H9 (cell line): ENCODE measurements at regions not wholly inside any gene's neighbourhood (a gene's known extent, or its start where the extent isn't known, plus 50 kb on each side); places are given as distances from the start of the nearest gene placed in this dataset.

Source experiments
- DNase-seq: peaks from one replicate; pipeline ENCODE4 v3.0.0-alpha.2; 2017
- H2AFZ ChIP-seq: one replicate; pipeline ENCODE4 v1.6.1; 2013; ENCODE audit warnings: mild to moderate bottlenecking, low read length, control low read depth, moderate library complexity
- H2AK5ac ChIP-seq: 2 replicates; pipeline ENCODE4 v1.6.1; 2013; ENCODE audit warnings: low read length, control low read depth, mixed read lengths; ENCODE audit not compliant: insufficient read length
- H2BK120ac ChIP-seq: one replicate; pipeline ENCODE4 v1.6.1; 2013; ENCODE audit warnings: low read depth, mild to moderate bottlenecking, low read length, control low read depth, inconsistent platforms; ENCODE audit not compliant: poor library complexity, severe bottlenecking
- H2BK12ac ChIP-seq: 2 replicates; pipeline ENCODE4 v1.6.1; 2013; ENCODE audit warnings: low read length, control low read depth, mixed read lengths, low read depth; ENCODE audit not compliant: insufficient read length
- H2BK15ac ChIP-seq: 2 replicates; pipeline ENCODE4 v1.6.1; 2013; ENCODE audit warnings: low read depth, low read length, control low read depth
- H2BK20ac ChIP-seq: one replicate; pipeline ENCODE4 v1.6.1; 2013; ENCODE audit warnings: low read depth, mild to moderate bottlenecking, low read length, control low read depth, inconsistent platforms; ENCODE audit not compliant: poor library complexity, severe bottlenecking
- H2BK5ac ChIP-seq: 2 replicates; pipeline ENCODE4 v1.6.1; 2013; ENCODE audit warnings: low read length, control low read depth, mixed read lengths; ENCODE audit not compliant: insufficient read length
- H3K14ac ChIP-seq: 2 replicates; pipeline ENCODE4 v1.6.1; 2013; ENCODE audit warnings: low read length, control low read depth; ENCODE audit not compliant: insufficient read depth
- H3K18ac ChIP-seq: 2 replicates; pipeline ENCODE4 v1.6.1; 2013; ENCODE audit warnings: low read depth, mild to moderate bottlenecking, mixed read lengths, low read length, control low read depth; ENCODE audit not compliant: insufficient read length
- H3K23ac ChIP-seq: 2 replicates; pipeline ENCODE4 v1.6.1; 2013; ENCODE audit warnings: low read length, control low read depth, mixed read lengths, low read depth; ENCODE audit not compliant: insufficient read length
- H3K23me2 ChIP-seq: 2 replicates; pipeline ENCODE4 v1.6.1; 2013; ENCODE audit warnings: low read depth, mild to moderate bottlenecking, mixed read lengths, low read length, control low read depth; ENCODE audit not compliant: insufficient read length, poor library complexity, severe bottlenecking
- H3K27ac ChIP-seq: 2 replicates; pipeline ENCODE4 v1.5.1; 2013; ENCODE audit warnings: low read length, control low read depth, mixed read lengths, low read depth; ENCODE audit not compliant: insufficient read length
- H3K27me3 ChIP-seq: 2 replicates; pipeline ENCODE4 v1.6.1; 2013; ENCODE audit warnings: low read length, control low read depth, inconsistent platforms; ENCODE audit not compliant: insufficient read depth
- H3K4ac ChIP-seq: 2 replicates; pipeline ENCODE4 v1.6.1; 2013; ENCODE audit warnings: low read depth, mild to moderate bottlenecking, control low read depth, inconsistent platforms, low read length, moderate library complexity
- H3K4me1 ChIP-seq: 2 replicates; pipeline ENCODE4 v1.6.1; 2013; ENCODE audit warnings: low read length, control low read depth, inconsistent platforms; ENCODE audit not compliant: insufficient read depth
- H3K4me2 ChIP-seq: 2 replicates; pipeline ENCODE4 v1.6.1; 2013; ENCODE audit warnings: low read length, control low read depth, mixed read lengths; ENCODE audit not compliant: insufficient read length, insufficient read depth
- H3K56ac ChIP-seq: 2 replicates; pipeline ENCODE4 v1.6.1; 2013; ENCODE audit warnings: low read depth, mild to moderate bottlenecking, mixed read lengths, low read length, control low read depth; ENCODE audit not compliant: insufficient read length
- H3K79me1 ChIP-seq: 2 replicates; pipeline ENCODE4 v1.6.1; 2013; ENCODE audit warnings: low read depth, mild to moderate bottlenecking, moderate library complexity, low read length, control low read depth, inconsistent platforms; ENCODE audit not compliant: insufficient read depth, poor library complexity, severe bottlenecking
- H3K79me2 ChIP-seq: 2 replicates; pipeline ENCODE4 v1.6.1; 2013; ENCODE audit warnings: low read length, control low read depth, inconsistent platforms; ENCODE audit not compliant: insufficient read depth
- H3K9ac ChIP-seq: 2 replicates; pipeline ENCODE4 v1.6.1; 2013; ENCODE audit warnings: low read length, control low read depth, mixed read lengths; ENCODE audit not compliant: insufficient read length; ENCODE audit errors: extremely low read depth
- H3K9me3 ChIP-seq: one replicate; pipeline ENCODE4 v1.6.1; 2013; ENCODE audit warnings: low read depth, low read length, inconsistent platforms; ENCODE audit not compliant: control insufficient read depth
- H3T11ph ChIP-seq: one replicate; pipeline ENCODE4 v1.6.1; 2013; ENCODE audit warnings: mild to moderate bottlenecking, low read length, control low read depth, inconsistent platforms
- H4K20me1 ChIP-seq: one replicate; pipeline ENCODE4 v1.6.1; 2013; ENCODE audit not compliant: control insufficient read depth, insufficient read length, insufficient read depth
- H4K5ac ChIP-seq: 2 replicates; pipeline ENCODE4 v1.6.1; 2013; ENCODE audit warnings: low read depth, mild to moderate bottlenecking, mixed read lengths, low read length, control low read depth; ENCODE audit not compliant: insufficient read length
- H4K8ac ChIP-seq: replicated peaks from 2 replicates; pipeline ENCODE4 v1.6.1; 2013; ENCODE audit warnings: low read length, control low read depth, mixed read lengths, low read depth; ENCODE audit not compliant: insufficient read length
- H4K91ac ChIP-seq: 2 replicates; pipeline ENCODE4 v1.6.1; 2013; ENCODE audit warnings: low read depth, mild to moderate bottlenecking, moderate library complexity, mixed read lengths, low read length, control low read depth; ENCODE audit not compliant: insufficient read length
- H3K27ac Mint-ChIP-seq, 3 experiments: 2 replicates in 2 of 3; 3 replicates in 1 of 3; pipeline ENCODE4 v1.8.0; 2020 to 2021; ENCODE audit warnings: mixed read lengths in 3 of 3, mild to moderate bottlenecking in 1 of 3, moderate library complexity in 1 of 3
- H3K27me3 Mint-ChIP-seq: 2 replicates; pipeline ENCODE4 v1.8.0; 2021; ENCODE audit warnings: low read depth, mild to moderate bottlenecking, moderate library complexity, mixed read lengths
- H3K36me3 Mint-ChIP-seq, 3 experiments: 2 replicates in 2 of 3; 3 replicates in 1 of 3; pipeline ENCODE4 v1.8.0; 2020 to 2021; ENCODE audit warnings: low read depth in 3 of 3, mixed read lengths in 3 of 3; ENCODE audit not compliant: insufficient read depth in 1 of 3
- H3K4me1 Mint-ChIP-seq, 2 experiments: 2 replicates each; pipeline ENCODE4 v1.8.0; 2020; ENCODE audit warnings: mixed read lengths in 2 of 2
- H3K4me3 Mint-ChIP-seq, 2 experiments: 2 replicates in 1 of 2; 3 replicates in 1 of 2; pipeline ENCODE4 v1.8.0; 2020 to 2021; ENCODE audit warnings: mild to moderate bottlenecking in 2 of 2, mixed read lengths in 2 of 2, moderate library complexity in 1 of 2
- H3K9me3 Mint-ChIP-seq, 2 experiments: 2 replicates in 1 of 2; 3 replicates in 1 of 2; pipeline ENCODE4 v1.8.0; 2020; ENCODE audit warnings: mild to moderate bottlenecking in 2 of 2, mixed read lengths in 2 of 2, moderate library complexity in 1 of 2
- WGBS: extraction: QIAGEN DNeasy Blood & Tissue Kit; methylation state at CpG from one replicate; pipeline ENCODE4 v1.1.7; 2013; ENCODE audit warnings: missing lambda C conversion rate, low lambda C conversion rate, mixed read lengths; ENCODE audit not compliant: insufficient read length; ENCODE audit errors: extremely low coverage; 5-methylcytosine and 5-hydroxymethylcytosine counted together
- TF ChIP-seq, protein P1 (sequence below): fragments of 200-600 bp; sonication (generic); conservative IDR thresholded peaks from 3 replicates; pipeline ENCODE4 v1.8.0; 2021; ENCODE audit warnings: antibody characterized with exemption, mild to moderate bottlenecking

DNA sequence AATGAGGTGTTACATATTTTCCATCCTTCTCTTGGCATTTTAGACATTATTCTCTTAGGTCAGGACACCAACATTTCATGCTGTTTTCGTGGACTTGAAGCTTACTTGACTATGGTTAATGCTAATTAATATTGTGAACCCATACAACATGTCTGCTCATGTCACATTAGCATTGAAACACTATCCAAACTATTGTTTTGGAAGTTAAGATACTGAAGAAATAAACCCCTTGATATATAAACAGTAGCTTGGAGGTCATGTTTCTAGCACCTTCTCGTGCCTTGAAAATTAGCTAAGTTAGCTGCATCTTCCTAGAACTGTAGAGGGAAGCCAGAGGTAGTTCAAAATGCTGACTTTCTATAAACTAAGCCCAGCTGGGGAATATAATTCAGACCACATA lies 288.8 kb downstream of the LTN1 start:
- H2BK120ac ChIP-seq, result no peak overlapping the region
- H3K9ac ChIP-seq, result no peak overlapping the region
- Mint-ChIP-seq H3K4me3 (no peak overlapping the region), H3K9me3 (peaks cover 11 to 14% of the 10 kb centered on the region in 2 experiments), H3K36me3 (peaks cover 0 to 9% (median 2%) of the 10 kb centered on the region in 3 experiments; a peak in 6 of 7 replicates), H3K27me3 (no peaks in the 10 kb centered on the region), H3K4me1 (no peaks in the 10 kb centered on the region), H3K27ac (no peak overlapping the region)
- no peaks in the 10 kb centered on the region for H3K9me3 ChIP-seq
- H3K23me2 ChIP-seq, result peaks cover 2% of the 10 kb centered on the region
- TF ChIP-seq, protein P1, sequence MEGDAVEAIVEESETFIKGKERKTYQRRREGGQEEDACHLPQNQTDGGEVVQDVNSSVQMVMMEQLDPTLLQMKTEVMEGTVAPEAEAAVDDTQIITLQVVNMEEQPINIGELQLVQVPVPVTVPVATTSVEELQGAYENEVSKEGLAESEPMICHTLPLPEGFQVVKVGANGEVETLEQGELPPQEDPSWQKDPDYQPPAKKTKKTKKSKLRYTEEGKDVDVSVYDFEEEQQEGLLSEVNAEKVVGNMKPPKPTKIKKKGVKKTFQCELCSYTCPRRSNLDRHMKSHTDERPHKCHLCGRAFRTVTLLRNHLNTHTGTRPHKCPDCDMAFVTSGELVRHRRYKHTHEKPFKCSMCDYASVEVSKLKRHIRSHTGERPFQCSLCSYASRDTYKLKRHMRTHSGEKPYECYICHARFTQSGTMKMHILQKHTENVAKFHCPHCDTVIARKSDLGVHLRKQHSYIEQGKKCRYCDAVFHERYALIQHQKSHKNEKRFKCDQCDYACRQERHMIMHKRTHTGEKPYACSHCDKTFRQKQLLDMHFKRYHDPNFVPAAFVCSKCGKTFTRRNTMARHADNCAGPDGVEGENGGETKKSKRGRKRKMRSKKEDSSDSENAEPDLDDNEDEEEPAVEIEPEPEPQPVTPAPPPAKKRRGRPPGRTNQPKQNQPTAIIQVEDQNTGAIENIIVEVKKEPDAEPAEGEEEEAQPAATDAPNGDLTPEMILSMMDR, result no peak
- H2BK12ac ChIP-seq, result no peak overlapping the region
- H4K8ac ChIP-seq, result no peak overlapping the region
- no peaks in the 10 kb centered on the region for H3K79me2 ChIP-seq
- H2AK5ac ChIP-seq, result no peak overlapping the region
- no peak overlapping the region for H3T11ph ChIP-seq
- no peak overlapping the region for H4K91ac ChIP-seq
- no peak overlapping the region for H3K14ac ChIP-seq
- WGBS, result no CpG with 5 or more reads among the region's 2 CpGs
- H3K79me1 ChIP-seq, result no peaks in the 10 kb centered on the region
- H3K4ac ChIP-seq, result no peak overlapping the region
- H3K4me2 ChIP-seq, result no peak overlapping the region
- no peak overlapping the region for H3K23ac ChIP-seq
- no peak overlapping the region for H4K5ac ChIP-seq
- H4K20me1 ChIP-seq, result no peaks in the 10 kb centered on the region
- H3K27ac ChIP-seq, result no peak overlapping the region
- H3K18ac ChIP-seq, result no peak overlapping the region
- no peaks in the 10 kb centered on the region for H3K27me3 ChIP-seq
- H3K4me1 ChIP-seq, result no peaks in the 10 kb centered on the region
- no peak overlapping the region for H2BK20ac ChIP-seq
- no peak for DNase-seq
- no peak overlapping the region for H2BK15ac ChIP-seq
- no peak overlapping the region for H2BK5ac ChIP-seq
- H2AFZ ChIP-seq, result no peak overlapping the region
- no peak overlapping the region for H3K56ac ChIP-seq
